Stimulated activated CD4-positive, alpha-beta T cell treated with anti-CD3 and anti-CD28 coated beads, TNF-alpha, amount 100 ng/mL, for 24 hours (primary cell): ENCODE measurements at regions not wholly inside any gene's neighbourhood (a gene's known extent, or its start where the extent isn't known, plus 50 kb on each side); places are given as distances from the start of the nearest gene placed in this dataset.

Source experiments
- DNase-seq, 3 experiments: peaks; one replicate each; pipeline ENCODE4 v3.0.0-alpha.2; 2020; ENCODE audit warnings: low read depth in 3 of 3

DNA sequence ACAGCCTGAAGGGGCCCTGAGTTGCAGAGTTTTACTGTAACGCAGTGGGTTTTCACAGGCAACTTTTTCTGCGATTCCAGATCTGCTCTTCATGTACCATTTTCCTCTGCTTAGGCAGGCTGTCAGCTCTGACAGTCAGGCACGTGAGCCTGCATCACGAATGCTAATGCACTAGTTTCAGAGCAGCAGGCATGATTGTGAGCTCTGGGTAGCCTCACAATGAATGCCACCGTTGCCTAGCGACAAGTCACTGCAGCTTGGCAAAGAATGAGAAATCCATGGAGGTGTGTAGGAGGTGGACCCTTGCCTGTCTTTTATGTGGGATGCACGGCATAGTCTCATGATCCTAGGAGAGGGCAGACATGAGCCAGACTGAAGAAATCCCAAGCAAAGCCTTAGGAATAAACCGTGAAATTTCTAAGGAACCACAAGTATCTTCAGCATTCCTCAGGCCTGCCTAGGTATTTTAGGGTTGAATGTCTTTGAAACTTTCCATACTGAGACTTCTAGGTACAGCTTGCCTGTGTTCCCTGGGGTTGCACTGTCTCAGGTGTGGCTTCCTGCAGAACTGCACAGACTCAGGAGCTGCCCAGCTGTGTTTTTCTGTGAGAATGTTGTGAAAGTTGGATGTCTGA is 774.7 kb upstream of the TSPY4 start:
- no peak for DNase-seq

DNA sequence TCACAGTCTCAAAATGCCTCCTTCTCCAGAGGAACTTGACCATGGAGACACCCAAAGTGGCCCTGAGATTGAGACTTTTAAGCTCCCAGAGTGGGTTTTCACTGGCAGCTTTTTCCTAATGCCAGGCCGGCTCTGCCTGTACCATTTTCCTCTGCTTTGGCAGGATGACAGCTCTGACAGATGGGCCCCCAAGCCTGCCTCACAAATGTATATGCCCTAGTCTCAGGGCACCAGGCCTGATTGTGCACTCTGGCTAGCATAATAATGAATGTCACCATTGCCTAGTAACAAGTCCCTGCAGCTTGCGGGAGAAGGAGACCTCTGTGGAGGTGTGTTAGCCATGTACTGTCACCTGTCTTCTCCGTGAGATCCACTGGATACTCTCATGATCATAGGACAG is 772.8 kb upstream of the TSPY4 start:
- no peak for DNase-seq

DNA sequence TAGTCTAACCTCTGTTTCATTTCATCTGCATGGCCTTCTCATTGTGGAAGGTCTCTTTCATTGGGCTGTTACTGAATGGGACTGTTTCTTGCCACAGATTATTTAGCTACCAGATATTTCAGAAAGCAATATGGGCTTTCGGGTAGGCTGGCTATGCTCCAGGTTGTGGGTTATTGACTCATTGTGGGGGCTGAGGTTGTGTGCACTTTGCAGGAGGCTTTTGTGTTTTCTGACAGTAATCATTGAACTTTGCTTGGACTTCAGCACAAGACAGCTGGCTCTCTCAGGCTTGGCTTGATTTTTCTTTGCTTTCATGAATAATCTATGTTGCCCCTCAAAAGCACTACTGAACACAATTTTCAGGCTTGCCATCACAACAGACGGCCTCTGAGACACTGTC is 771.1 kb upstream of the TSPY4 start:
- DNase-seq, result no peak

DNA sequence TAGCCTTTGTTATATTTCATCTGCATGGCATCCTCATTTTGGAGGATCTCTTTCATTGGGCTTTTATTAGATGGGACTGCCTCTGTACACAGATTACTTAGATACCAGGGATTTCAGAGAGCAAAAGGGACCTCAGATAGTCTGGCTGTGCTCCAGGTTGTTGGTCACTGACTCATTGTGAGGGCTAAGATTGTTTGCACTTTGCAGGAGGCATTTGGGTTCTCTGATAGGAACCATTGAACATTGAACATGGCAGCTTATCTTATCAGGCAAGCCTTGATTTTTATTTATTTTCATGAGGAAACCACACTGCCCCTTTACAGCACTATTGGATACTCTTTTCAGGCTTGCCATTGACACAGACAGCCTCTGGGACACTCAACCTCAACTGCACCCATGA is 766.9 kb upstream of the TSPY4 start:
- no peak for DNase-seq

DNA sequence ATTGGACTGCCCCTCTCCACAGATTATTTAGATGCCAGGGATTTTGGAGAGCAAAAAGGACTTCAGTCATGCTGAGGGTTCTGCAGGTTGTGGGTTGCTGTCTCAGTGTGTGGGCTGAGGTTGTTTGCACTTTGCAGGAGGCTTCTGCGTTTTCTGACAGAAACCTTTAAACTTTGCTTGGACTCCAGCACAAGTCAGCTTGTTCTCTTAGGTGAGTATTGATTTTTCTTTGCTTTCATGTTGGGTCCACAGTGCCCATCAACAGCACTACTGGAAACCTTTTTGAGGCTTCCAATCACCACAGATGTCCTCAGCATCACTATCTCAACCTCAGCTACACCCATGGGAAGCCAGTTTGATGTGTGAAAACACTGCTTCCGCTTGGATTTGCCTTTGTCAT is 764.3 kb upstream of the TSPY4 start:
- no peak for DNase-seq

DNA sequence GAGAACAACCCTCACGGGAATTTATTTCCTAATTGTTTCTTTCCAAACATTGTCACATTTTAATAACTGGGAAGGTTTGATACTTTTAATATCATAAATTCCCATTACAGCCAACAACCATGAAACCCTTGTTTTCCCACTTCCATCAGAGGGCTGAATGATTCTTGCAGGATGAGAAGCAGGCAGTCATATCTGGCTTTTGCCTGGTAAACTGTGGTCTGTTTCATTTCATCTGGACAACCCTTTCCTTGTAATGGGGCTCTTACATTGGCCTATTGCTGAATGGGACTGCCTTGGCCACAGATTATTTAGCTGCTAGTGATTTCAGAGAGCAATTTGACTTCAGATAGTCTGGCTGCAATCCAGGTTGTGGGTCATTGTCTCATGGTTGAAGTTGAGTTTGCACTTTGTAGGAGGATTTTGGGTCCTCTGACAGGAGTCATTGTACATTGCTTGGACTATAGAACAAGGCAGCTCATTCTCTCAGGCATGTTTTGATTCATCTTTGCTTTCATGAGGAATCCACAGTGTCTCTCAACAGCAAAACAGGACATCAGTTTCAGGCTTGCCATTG is 754.9 kb upstream of the TSPY4 start:
- no peak for DNase-seq

DNA sequence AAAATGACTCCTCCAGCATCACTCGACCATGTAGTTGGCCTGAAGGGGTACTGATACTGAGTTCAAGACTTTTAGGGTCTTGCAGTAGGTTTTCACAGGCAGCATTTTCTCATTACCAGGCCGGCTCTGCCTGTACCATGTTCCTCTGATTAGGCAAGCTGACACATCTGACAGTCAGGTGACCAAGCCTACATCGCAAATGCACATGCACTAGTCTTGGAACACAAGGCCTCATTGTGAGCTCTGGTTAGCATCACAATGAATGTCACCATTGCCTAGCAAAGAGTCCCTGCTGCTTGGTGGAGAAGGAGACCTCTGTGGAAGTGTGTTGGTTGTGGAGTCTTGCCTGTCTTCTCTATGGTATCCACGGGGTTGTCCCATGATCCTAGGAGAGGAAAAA is 754.1 kb upstream of the TSPY4 start:
- DNase-seq, result no peak

DNA sequence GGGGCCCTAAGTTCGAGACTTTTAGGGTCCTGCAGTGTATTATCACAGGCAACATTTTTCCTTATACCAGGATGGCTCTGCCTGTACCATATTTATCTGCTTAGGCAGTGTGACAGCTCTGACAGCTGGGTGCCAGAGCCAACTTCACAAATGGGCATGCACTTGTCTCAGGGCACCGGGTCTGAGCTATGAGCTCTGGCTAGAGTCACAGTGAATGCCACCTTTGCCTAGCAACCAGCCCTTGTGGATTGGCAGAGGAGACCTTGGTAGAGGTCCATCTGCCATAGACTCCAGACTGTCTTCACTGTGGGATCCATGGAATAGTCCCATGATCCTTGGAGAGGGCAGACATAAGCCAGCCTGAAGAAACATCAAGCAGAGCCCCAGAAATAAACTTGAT is 746.6 kb upstream of the TSPY4 start:
- no peak for DNase-seq

DNA sequence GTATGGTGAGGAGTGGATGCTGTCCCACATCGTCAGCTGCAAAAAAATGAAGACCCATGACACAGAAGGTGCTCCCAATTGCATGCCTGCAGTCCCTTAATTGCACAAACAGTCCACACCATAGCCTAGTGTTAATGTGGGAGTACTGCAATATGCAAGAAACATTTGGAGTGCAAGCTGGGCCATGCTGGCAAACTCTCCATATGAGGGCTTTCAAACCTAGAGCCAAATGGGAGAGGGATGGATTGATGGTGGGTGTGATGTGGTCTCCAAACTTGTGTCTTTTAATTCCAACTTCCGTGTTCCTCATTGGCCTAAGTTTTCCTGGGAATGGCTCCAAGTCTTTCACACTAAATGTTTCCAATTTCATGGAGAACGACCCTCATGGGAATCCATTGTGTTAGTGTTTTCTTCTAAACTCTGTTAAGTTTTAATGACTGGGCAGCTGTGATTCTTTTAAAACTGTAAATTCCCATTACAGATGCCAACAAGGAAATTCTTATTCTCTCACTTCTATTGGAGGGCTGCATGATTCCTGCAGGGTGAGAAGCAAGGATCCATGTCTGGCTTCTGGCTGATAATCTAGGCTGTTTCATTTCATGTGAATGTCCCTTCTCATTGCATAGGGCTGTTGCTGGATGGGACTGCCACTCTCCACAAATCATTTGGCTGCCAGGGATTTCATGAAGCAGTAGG is 745.3 kb upstream of the TSPY4 start:
- no peak for DNase-seq

DNA sequence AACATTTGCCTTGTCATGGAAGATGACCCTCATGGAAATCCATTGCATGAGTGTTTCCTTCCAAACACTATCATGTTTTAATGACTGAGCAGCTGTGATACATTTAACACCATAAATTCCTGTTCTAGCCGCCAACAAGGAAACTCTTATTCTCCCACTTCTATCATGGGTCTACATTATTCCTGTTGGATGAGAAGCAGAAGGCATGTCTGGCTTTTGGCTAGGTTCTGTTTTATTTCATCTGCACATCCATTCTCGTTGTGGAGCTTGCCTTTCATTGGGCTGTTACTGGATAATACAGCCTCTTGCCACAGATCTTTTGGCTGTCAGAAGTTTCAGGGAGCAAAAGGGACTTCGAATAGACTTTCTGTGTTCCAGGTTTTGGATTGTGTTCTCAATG is 742.6 kb upstream of the TSPY4 start:
- no peak for DNase-seq

DNA sequence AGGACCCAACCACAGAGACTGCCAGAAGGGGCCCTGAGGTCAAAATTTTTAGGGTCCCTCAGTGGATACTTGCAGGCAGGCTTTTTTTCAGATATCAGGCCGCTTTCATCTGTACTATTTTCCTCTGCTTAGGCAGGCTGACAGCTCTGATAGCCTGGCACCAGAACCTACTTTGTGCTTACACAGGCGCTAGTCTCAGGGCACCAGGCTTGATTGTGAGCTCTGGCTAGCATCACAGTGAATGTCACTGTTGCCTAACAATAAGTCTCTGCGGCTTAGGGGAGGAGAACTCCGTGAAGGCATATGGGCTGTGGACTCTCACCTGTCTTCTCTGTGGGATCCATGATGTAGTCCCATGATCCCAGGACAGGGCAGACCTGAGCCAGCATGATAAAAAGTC is 738.1 kb upstream of the TSPY4 start:
- no peak for DNase-seq

DNA sequence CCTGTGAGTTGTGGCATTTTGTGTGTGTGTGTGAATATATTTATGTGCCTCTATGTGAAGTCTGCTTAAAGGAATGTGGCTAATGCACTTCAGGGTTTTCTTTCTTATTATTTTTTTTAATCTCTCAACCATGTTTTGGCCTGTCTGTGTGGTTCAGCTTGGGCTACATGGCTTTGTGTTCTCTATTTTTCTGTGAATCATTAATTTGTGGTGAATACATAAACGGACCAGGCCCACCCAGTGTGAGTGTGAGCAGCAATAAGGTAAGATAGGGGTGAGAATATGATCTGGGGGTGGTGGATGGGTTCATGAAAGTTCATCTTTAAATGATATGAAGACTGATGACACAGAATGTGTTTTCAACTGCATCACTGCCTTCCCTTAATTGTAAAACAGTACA is 726.6 kb upstream of the TSPY4 start:
- no peak for DNase-seq

DNA sequence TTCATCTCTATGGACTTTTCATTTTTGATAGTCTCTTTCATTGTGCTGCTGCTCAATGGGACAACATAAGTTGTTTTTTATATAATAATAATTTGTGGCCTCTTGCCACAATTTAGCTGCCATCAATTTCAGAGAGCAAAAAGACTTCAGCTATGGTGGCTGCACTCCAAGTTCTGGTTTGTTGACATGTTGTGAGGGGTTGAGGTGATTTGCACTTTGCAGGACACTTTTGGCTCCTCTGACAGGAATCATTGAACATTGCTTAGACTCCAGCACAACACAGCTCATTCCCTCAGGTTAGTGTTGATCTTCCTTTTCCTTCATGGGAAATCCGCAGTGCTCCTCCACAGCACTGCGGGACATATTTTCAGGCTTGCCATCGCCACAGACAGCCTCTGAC is 725.4 kb upstream of the TSPY4 start:
- no peak for DNase-seq

DNA sequence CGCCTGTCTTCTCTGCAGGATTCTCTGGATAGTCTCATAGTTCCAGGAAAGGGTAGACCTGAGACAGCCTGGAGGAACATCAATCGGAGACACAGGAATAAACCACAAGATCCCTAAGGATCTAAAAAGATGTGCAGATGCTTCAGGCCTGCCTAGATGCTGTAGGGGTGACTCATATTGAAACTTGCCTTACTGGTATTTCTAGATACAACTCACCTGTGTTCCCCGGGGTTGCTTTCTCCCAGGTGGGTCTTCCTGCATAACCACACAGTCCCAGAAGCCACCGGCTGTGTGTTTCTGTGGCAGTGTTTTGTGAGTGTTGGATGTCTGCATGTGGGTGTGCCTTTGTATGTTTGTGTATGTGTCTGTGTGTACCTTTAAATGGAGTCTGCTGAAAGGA is 719.0 kb upstream of the TSPY4 start:
- no peak for DNase-seq

DNA sequence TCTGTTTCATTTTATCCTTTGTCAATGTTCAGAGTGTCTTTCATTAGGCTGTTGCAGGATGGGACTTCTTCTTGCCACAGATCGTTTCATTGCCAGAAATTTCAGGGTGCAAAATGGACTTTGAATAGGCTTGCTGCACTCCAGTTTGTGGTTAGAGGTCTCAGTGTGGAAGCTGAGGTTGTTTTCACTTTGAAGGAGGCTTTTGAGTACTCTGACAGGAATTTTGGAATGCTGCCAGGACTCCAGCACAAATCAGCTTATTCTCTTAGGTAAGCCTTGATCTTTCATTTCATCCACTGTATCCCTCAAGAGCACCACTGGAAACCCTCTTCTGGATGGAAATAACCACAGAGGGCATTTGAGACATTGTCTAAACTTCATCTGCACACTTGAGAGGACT is 715.1 kb upstream of the TSPY4 start:
- no peak for DNase-seq

DNA sequence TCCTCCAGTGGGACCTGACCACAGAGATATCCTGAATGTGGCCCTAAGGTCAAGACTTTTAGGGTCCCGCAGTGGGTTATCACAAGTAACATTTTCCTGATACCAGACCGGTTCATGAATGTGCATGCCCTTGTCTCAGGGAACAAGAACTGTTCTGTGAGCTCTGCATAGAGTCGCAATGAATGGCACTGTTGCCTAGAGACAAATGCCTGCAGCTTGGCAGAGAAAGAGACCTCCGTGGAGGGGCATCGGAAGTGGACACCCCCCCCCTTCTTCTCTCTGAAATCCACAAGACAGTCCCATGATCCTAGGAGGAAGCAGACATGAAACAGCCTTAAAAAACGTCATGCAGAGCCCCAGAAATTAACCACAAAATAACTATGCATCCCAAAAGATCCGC is 714.4 kb upstream of the TSPY4 start:
- no peak for DNase-seq

DNA sequence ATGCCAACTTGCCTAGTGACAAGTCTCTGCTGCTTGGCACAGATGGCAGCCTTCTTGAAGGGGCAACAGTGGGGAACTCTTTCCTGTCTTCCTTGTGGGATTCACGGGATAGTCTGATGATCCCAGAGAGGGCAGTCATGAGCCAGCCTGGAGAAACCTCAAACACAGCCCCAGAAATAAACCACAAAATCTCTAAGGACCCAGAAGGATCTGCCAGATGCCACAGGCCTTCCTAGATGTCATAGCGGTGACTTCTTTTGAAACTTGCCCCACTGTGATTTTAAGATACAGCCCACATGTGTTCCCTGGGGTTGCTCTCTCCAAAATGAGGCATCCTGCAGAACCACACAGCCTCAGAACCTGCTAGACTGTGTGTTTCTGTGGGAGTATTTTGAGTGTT is 707.6 kb upstream of the TSPY4 start:
- DNase-seq, result no peak

DNA sequence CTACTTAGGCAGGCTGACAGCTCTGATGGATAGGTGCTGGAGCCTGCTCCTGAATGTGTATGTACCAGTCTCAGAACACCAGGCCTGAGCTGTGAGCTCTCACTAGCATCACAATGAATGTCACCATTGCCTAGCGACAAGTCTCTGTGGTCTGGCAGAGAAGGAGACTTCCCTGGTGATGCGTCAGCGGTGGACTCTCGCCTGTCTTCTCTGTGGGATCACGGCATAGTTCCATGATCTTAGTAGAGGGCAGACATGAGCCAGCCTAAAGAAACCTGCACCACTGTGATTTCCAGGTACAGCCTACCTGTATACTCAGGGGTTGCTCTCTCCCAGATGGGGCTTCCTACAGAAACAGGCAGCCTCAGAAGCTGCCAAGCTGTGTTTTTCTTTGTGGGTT is 699.2 kb upstream of the TSPY4 start:
- no peak for DNase-seq

DNA sequence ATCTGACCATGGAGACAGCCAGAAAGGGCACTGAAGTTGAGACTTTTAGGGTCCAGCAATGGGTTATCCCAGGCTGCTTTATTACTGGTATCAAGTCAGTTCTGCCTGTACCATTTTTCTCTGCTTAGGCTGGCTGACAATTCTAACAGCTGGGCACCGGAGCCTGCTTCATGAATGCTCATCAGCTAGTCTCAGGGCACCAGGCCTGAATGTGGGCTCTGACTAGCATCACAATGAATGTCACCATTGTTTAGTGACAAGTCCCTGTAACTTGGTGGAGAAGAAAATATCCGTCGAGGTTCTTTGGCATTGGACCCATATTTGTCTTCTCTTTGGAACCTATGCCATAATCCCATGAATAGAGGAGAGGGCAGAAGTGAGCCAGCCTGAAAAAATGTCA is 692.3 kb upstream of the TSPY4 start:
- no peak for DNase-seq

DNA sequence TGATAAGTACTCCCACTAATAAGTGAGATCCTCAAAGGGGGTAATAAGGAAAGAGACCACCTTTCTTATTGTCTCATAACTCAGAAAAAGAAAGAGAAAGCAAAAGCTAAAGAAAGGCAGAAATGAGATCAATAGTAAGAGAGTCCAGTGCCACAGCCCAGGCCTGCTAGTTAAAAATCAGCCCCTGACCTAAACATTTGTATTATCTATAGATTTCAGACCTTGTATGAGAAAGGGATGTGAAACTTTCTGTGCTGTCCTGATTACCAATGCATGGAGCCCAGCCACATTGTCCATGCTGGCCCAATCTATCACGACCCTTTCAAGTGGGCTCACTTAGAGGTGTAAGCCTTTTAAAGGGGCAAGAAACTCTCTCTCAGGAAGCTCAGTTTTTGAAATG is 684.8 kb upstream of the TSPY4 start:
- DNase-seq, result no peak

DNA sequence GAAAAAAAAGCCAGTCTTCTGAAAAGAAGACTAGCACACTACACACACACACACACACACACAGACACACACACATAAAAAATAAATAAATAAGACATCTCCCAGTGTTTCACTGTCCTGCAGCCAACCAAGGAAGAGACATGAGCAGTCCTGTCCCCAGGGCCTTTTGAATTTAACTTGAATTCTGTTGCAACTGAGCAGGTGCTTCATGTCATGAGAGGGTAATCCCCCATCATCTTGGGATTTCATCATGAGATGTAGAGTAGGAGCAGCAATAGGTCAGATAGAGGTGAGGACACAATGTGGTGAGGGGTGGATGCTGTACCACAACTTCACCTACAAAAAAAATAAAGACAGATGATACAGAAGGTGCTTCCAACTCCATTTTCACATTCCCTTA is 682.2 kb upstream of the TSPY4 start:
- DNase-seq, result no peak

DNA sequence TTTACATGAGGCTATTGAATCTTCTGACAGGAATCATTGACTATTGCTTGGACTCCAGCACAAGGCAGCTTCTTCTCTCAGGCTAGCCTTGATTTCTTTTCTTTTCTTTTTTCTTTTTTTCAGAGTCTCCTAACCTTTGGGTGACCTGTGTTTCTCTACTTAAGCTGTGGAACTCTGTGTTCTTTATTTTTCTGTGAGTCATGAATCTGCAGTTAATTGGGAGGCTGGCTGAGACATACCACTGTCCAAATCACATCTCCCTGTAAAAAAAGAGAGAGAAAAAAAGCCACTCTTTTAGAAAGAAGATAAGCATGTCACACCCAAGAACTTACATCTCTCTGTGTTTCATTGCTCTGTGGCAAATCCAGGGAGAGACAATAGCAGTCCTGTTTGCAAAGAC is 681.2 kb upstream of the TSPY4 start:
- no peak for DNase-seq

DNA sequence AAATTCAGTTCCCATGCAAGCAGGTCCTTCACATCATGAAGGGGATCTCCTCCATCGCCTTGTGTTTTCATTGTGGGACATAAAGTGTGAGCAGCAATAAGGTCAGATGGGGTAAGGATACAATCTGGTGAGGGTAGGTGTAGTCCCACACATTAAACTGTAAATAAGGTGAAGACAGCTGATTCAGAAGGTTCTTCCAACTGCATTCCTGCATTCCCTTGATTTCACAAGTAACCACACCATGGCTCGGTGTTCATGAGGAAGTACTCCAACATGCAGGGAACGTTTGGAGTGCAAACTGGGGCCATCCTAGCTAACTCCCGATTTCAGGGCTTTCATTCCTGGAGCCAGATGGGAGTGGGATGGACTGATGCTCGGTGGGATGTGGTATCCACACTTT is 680.7 kb upstream of the TSPY4 start:
- DNase-seq, result no peak

DNA sequence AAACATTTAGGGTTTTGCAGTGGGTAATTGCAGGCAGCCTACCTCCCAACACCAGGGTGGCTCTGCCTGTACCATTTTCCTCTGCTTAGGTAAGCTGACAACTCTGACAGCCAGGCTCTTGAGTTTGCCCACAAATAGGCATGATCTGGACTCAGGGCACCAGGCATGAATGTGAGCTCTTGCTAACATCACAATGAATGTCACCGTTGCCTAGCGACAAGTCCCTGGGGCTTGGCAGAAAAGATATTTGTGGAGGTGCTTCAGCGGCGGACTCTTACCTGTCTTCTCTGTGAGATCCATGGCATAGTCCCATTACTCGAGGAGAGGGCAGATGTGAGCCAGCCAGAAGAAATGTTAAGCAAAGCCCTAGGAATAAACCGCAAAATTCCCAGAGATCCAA is 677.5 kb upstream of the TSPY4 start:
- no peak for DNase-seq
